ENCODE measurements at regions not wholly inside any gene's neighbourhood (a gene's known extent, or its start where the extent isn't known, plus 50 kb on each side); places are given as distances from the start of the nearest gene placed in this dataset.

DNA sequence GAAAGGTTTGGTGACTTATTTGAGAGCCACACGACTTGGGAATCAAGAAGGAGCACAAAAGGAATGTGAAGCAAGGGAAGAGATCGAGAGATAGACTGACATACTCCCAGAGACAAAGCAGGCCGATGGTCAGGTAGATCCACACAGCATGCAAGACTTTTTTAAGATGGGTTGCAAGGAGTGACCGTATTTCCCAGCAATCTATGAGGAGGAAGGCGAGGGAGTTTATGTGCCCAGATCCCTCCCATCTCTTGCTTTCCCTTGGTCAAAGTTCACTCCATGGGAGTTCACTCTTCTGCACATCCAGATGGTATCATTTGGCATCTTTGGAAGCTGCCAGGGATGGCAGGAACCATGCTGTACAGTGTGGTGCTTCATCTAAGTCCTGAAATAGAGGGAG is 148.9 kb downstream of the RMI1 start (continued):
- TF ChIP-seq, protein P1, sequence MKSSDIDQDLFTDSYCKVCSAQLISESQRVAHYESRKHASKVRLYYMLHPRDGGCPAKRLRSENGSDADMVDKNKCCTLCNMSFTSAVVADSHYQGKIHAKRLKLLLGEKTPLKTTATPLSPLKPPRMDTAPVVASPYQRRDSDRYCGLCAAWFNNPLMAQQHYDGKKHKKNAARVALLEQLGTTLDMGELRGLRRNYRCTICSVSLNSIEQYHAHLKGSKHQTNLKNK (CRISPR knock-in tag; IDR thresholded peaks at IDR 0.05) = no peak
- TF ChIP-seq SMAD4 (CRISPR knock-in tag; IDR thresholded peaks at IDR 0.05) = no peak
- TF ChIP-seq RORB (CRISPR knock-in tag; IDR thresholded peaks at IDR 0.05) = no peak
- TF ChIP-seq PRRX2 (CRISPR knock-in tag; IDR thresholded peaks at IDR 0.05) = no peak
- no peak for TF ChIP-seq ZNF416 (CRISPR knock-in tag; IDR thresholded peaks at IDR 0.05)
- no peak for TF ChIP-seq ESRRA (CRISPR knock-in tag; IDR thresholded peaks at IDR 0.05; ENCODE audit: borderline replicate concordance)

DNA sequence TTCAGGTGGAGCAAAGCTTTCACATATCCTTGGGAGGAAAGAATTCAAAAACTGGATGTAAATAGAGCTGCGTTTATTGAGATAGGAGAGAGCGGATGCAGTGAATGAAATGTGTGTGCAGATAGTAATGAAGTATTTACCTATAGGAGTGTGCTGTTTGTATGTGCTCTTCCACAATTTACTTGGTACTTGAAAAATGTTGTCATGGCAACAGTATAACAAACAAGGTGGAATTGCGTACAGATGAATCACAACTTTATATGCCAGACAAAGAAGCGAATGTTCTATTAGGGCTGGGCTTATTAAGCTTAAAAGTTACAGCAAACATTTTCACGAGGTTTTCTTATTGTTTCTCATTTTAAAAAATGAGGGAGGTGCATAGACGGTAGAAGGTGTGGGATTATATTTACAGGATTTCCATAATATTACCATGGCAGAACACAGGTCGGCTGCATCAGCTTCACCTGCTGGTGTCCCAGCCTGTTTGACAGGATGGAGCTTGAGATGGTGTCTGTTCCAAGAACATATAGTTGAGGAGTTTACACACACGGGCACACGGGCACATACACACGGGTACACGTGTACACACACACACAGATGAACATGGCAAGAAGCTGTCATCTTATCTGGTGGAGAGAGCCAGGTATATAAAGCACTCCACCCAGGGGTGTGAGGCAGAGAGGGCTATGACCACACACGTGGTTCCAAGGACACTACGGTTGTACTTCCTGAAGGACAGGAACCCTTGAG is 155.7 kb downstream of the RMI1 start:
- ATAC-seq (no peak), DNase-seq (ENCODE audit: low spot score) (no peak)
- Mint-ChIP-seq H3K27me3 (ENCODE audit: low read depth) (peaks cover 34% of the 10 kb centered on the region), H3K9me3 (peaks cover 3% of the 10 kb centered on the region; the same call in 1 of the 2 replicates), H3K4me1 (peaks cover 25% of the 10 kb centered on the region), H3K36me3 (no peaks in the 10 kb centered on the region), H3K4me3 (no peak overlapping the region), H3K27ac (no peak overlapping the region)
- POLR2A ChIA-PET = interaction anchor here (0.7 kb wide), 1 partner anchor 706 kb away, joined by 3 read pairs; no protein-coding TSS in a partner anchor
- CTCF ChIA-PET = no interaction called here
- TF ChIP-seq RELA (CRISPR knock-in tag; IDR thresholded peaks at IDR 0.05; ENCODE audit: borderline replicate concordance) (no peak), NFYB (CRISPR knock-in tag; conservative IDR thresholded peaks at IDR 0.05; ENCODE audit: low read depth) (no peak)
- TF ChIP-seq, protein P2, sequence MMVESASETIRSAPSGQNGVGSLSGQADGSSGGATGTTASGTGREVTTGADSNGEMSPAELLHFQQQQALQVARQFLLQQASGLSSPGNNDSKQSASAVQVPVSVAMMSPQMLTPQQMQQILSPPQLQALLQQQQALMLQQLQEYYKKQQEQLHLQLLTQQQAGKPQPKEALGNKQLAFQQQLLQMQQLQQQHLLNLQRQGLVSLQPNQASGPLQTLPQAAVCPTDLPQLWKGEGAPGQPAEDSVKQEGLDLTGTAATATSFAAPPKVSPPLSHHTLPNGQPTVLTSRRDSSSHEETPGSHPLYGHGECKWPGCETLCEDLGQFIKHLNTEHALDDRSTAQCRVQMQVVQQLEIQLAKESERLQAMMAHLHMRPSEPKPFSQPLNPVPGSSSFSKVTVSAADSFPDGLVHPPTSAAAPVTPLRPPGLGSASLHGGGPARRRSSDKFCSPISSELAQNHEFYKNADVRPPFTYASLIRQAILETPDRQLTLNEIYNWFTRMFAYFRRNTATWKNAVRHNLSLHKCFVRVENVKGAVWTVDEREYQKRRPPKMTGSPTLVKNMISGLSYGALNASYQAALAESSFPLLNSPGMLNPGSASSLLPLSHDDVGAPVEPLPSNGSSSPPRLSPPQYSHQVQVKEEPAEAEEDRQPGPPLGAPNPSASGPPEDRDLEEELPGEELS (CRISPR knock-in tag; IDR thresholded peaks at IDR 0.05) = no peak
- TF ChIP-seq, protein P3, sequence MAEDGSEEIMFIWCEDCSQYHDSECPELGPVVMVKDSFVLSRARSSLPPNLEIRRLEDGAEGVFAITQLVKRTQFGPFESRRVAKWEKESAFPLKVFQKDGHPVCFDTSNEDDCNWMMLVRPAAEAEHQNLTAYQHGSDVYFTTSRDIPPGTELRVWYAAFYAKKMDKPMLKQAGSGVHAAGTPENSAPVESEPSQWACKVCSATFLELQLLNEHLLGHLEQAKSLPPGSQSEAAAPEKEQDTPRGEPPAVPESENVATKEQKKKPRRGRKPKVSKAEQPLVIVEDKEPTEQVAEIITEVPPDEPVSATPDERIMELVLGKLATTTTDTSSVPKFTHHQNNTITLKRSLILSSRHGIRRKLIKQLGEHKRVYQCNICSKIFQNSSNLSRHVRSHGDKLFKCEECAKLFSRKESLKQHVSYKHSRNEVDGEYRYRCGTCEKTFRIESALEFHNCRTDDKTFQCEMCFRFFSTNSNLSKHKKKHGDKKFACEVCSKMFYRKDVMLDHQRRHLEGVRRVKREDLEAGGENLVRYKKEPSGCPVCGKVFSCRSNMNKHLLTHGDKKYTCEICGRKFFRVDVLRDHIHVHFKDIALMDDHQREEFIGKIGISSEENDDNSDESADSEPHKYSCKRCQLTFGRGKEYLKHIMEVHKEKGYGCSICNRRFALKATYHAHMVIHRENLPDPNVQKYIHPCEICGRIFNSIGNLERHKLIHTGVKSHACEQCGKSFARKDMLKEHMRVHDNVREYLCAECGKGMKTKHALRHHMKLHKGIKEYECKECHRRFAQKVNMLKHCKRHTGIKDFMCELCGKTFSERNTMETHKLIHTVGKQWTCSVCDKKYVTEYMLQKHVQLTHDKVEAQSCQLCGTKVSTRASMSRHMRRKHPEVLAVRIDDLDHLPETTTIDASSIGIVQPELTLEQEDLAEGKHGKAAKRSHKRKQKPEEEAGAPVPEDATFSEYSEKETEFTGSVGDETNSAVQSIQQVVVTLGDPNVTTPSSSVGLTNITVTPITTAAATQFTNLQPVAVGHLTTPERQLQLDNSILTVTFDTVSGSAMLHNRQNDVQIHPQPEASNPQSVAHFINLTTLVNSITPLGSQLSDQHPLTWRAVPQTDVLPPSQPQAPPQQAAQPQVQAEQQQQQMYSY (CRISPR knock-in tag; IDR thresholded peaks at IDR 0.05) = no peak

DNA sequence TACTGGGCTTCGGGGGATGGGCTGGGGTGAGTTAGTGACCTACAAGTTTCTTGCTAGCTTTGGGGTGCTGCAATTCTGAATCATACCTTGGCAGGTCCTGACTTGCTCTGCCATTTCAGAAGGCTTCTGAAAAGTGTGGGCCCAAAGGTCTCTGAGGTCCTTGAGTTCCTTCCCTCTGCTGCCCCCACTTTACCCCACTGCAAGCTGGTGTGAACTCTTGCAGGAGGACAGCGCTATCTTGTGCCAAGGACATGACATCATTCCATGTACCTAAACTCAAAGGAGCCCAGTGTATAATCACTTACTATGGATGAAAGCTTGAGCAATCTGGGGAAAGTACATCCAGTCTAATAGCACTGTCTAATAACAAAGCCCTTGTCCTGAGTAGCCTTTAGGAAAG is 157.4 kb downstream of the RMI1 start:
- Mint-ChIP-seq H3K27ac (no peak overlapping the region), H3K36me3 (no peaks in the 10 kb centered on the region), H3K9me3 (peaks cover 3% of the 10 kb centered on the region; the same call in 1 of the 2 replicates), H3K27me3 (ENCODE audit: low read depth) (peaks cover 46% of the 10 kb centered on the region), H3K4me3 (no peak overlapping the region), H3K4me1 (peaks cover 38% of the 10 kb centered on the region)
- ChIA-PET CTCF (no interaction called here), POLR2A (no interaction called here)
- ATAC-seq (no peak), DNase-seq (ENCODE audit: low spot score) (no peak)
- TF ChIP-seq, protein P4, sequence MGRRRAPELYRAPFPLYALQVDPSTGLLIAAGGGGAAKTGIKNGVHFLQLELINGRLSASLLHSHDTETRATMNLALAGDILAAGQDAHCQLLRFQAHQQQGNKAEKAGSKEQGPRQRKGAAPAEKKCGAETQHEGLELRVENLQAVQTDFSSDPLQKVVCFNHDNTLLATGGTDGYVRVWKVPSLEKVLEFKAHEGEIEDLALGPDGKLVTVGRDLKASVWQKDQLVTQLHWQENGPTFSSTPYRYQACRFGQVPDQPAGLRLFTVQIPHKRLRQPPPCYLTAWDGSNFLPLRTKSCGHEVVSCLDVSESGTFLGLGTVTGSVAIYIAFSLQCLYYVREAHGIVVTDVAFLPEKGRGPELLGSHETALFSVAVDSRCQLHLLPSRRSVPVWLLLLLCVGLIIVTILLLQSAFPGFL (CRISPR knock-in tag; IDR thresholded peaks at IDR 0.05; ENCODE audit: borderline replicate concordance) = no peak
- TF ChIP-seq, protein P5, sequence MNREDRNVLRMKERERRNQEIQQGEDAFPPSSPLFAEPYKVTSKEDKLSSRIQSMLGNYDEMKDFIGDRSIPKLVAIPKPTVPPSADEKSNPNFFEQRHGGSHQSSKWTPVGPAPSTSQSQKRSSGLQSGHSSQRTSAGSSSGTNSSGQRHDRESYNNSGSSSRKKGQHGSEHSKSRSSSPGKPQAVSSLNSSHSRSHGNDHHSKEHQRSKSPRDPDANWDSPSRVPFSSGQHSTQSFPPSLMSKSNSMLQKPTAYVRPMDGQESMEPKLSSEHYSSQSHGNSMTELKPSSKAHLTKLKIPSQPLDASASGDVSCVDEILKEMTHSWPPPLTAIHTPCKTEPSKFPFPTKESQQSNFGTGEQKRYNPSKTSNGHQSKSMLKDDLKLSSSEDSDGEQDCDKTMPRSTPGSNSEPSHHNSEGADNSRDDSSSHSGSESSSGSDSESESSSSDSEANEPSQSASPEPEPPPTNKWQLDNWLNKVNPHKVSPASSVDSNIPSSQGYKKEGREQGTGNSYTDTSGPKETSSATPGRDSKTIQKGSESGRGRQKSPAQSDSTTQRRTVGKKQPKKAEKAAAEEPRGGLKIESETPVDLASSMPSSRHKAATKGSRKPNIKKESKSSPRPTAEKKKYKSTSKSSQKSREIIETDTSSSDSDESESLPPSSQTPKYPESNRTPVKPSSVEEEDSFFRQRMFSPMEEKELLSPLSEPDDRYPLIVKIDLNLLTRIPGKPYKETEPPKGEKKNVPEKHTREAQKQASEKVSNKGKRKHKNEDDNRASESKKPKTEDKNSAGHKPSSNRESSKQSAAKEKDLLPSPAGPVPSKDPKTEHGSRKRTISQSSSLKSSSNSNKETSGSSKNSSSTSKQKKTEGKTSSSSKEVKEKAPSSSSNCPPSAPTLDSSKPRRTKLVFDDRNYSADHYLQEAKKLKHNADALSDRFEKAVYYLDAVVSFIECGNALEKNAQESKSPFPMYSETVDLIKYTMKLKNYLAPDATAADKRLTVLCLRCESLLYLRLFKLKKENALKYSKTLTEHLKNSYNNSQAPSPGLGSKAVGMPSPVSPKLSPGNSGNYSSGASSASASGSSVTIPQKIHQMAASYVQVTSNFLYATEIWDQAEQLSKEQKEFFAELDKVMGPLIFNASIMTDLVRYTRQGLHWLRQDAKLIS (CRISPR knock-in tag; IDR thresholded peaks at IDR 0.05; ENCODE audit: borderline replicate concordance) = no peak
- TF ChIP-seq SOX15 (CRISPR knock-in tag; IDR thresholded peaks at IDR 0.05) = no peak
- TF ChIP-seq ATF1 (CRISPR knock-in tag; IDR thresholded peaks at IDR 0.05) = no peak
- no peak for TF ChIP-seq IRF2 (CRISPR knock-in tag; IDR thresholded peaks at IDR 0.05; ENCODE audit: borderline replicate concordance, low read depth)
- TF ChIP-seq ZNF232 (CRISPR knock-in tag; IDR thresholded peaks at IDR 0.05) = no peak
- TF ChIP-seq JUN (CRISPR knock-in tag; IDR thresholded peaks at IDR 0.05) = no peak
